Upper lobe of left lung (tissue), 4 donors: ENCODE measurements at regions not wholly inside any gene's neighbourhood (a gene's known extent, or its start where the extent isn't known, plus 50 kb on each side); places are given as distances from the start of the nearest gene placed in this dataset.

Source experiments
- CTCF ChIP-seq, 6 experiments: fragments of 450-650 bp in 4 of 6; fragments of 200-600 bp in 2 of 6; sonication (generic) in 2 of 6; IDR thresholded peaks; one replicate each; pipeline ENCODE4 v1.5.1; 2016 to 2019; ENCODE audit warnings: antibody characterized with exemption in 6 of 6
- EP300 ChIP-seq, 4 donors: sonication (generic); formaldehyde crosslinking; IDR thresholded peaks; one replicate each; pipeline ENCODE4 v1.5.1; 2017; ENCODE audit warnings: antibody characterized with exemption in 4 of 4, control low read depth in 2 of 4
- POLR2A ChIP-seq, 4 donors: fragments of 450-650 bp; IDR thresholded peaks; one replicate each; pipeline ENCODE4 v1.5.1; 2016 to 2017; ENCODE audit warnings: antibody characterized with exemption in 4 of 4, mild to moderate bottlenecking in 2 of 4
- POLR2AphosphoS5 ChIP-seq, 2 donors: sonication (generic); formaldehyde crosslinking; IDR thresholded peaks; one replicate each; pipeline ENCODE4 v1.5.1; 2017; ENCODE audit warnings: antibody characterized with exemption in 2 of 2

- TF ChIP-seq CTCF (IDR thresholded peaks at IDR 0.05), result no peak
- TF ChIP-seq POLR2A (IDR thresholded peaks at IDR 0.05), result no peak
- TF ChIP-seq EP300 (IDR thresholded peaks at IDR 0.05), result no peak
- TF ChIP-seq POLR2AphosphoS5 (IDR thresholded peaks at IDR 0.05), result no peak
Measured at GRCh38 chr3:117308756-117309155, 599.2 kb downstream of the TUSC7 start.
